Astrocyte of the cerebellum (primary cell): ENCODE measurements at regions not wholly inside any gene's neighbourhood (a gene's known extent, or its start where the extent isn't known, plus 50 kb on each side); places are given as distances from the start of the nearest gene placed in this dataset.

Experiments
- DNase-seq: peaks from one replicate; pipeline ENCODE4 v3.0.0-alpha.2; 2011; ENCODE audit warnings: low read depth
- H3K4me3 ChIP-seq: 2 replicates; pipeline ENCODE4 v1.5.1; 2011; ENCODE audit warnings: mild to moderate bottlenecking, low read depth, low read length, moderate library complexity
- in situ Hi-C: cut with HindIII; loops from 2 replicates; pipeline ENCODE4 v1.10.0; 2017; ENCODE audit warnings: low sequenced_read_pairs
- TF ChIP-seq, protein P1 (sequence below): IDR thresholded peaks from 2 replicates; pipeline ENCODE4 v1.5.1; 2012; ENCODE audit warnings: low read length, low read depth, moderate library complexity, mild to moderate bottlenecking; ENCODE audit errors: missing control alignments

DNA sequence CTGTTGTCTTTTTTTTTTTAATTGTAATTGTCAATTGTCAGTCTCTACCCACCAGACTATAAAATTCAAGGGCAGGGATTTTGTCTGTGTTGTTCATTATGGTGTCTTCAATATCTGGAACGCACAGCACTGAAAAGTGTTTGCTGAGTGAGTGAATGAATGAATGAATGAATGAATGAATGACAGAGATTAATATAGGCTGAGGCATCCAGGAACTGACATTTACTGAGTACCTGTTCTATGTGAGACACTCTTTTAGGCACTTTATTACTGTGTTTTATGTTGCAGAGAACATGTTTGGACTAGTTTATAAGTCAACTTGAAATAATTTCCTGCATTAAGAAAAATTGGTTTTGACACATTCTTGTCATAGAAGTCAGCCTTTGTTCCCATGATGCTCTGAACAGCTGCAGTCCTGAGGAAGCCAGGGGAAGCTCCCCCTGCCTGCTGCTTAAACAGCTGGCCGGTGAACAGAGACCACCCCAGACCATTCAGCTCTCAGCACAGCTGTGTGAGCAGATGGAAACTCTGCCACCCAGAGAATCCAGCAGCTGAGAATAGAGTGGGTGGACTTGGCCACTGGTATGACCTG is 160.7 kb upstream of the CCND2 start:
- H3K4me3 ChIP-seq, result no peak overlapping the region
- TF ChIP-seq, protein P1, sequence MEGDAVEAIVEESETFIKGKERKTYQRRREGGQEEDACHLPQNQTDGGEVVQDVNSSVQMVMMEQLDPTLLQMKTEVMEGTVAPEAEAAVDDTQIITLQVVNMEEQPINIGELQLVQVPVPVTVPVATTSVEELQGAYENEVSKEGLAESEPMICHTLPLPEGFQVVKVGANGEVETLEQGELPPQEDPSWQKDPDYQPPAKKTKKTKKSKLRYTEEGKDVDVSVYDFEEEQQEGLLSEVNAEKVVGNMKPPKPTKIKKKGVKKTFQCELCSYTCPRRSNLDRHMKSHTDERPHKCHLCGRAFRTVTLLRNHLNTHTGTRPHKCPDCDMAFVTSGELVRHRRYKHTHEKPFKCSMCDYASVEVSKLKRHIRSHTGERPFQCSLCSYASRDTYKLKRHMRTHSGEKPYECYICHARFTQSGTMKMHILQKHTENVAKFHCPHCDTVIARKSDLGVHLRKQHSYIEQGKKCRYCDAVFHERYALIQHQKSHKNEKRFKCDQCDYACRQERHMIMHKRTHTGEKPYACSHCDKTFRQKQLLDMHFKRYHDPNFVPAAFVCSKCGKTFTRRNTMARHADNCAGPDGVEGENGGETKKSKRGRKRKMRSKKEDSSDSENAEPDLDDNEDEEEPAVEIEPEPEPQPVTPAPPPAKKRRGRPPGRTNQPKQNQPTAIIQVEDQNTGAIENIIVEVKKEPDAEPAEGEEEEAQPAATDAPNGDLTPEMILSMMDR, result no peak
- in situ Hi-C loops, result no loop called here
- no peak for DNase-seq

- H3K4me3 ChIP-seq, result no peak overlapping the region
- no peak for DNase-seq
- in situ Hi-C loops, result no loop called here
- TF ChIP-seq, protein P1, result no peak
These were observed 161.3 kb upstream of the CCND2 start for GRCh38 chr12:4112290-4112689.

DNA sequence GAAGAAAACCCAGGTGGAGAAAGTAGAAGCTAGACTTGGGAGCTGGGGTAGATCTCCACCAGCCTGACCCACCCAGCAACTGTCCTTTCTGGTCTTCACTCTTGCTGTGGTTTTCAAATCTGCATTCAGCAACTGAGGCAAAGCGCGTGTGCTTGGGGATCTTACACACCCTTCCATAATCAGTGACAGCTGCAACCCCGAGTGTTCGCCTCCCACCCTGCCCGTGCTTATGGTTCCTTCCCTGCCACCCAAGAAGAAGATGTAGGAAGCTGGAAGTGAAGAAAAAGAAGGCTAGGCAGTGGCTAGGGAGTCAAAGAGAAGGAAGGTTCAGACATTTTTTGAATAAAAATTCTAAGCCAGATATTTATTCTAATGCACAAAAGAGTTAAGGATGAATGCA is 162.6 kb upstream of the CCND2 start:
- no peak overlapping the region for H3K4me3 ChIP-seq
- no peak for DNase-seq
- in situ Hi-C loops, result no loop called here
- TF ChIP-seq, protein P1, result no peak

GRCh38 chr12:4109826-4110225 is 163.7 kb upstream of the CCND2 start:
- TF ChIP-seq, protein P1, result no peak
- H3K4me3 ChIP-seq, result no peak overlapping the region
- no peak for DNase-seq
- in situ Hi-C loops, result no loop called here

- TF ChIP-seq, protein P1, result no peak
- in situ Hi-C loops, result no loop called here
- DNase-seq, result no peak
- H3K4me3 ChIP-seq, result no peak overlapping the region
These were observed 164.7 kb upstream of the CCND2 start for GRCh38 chr12:4108803-4109345.

DNA sequence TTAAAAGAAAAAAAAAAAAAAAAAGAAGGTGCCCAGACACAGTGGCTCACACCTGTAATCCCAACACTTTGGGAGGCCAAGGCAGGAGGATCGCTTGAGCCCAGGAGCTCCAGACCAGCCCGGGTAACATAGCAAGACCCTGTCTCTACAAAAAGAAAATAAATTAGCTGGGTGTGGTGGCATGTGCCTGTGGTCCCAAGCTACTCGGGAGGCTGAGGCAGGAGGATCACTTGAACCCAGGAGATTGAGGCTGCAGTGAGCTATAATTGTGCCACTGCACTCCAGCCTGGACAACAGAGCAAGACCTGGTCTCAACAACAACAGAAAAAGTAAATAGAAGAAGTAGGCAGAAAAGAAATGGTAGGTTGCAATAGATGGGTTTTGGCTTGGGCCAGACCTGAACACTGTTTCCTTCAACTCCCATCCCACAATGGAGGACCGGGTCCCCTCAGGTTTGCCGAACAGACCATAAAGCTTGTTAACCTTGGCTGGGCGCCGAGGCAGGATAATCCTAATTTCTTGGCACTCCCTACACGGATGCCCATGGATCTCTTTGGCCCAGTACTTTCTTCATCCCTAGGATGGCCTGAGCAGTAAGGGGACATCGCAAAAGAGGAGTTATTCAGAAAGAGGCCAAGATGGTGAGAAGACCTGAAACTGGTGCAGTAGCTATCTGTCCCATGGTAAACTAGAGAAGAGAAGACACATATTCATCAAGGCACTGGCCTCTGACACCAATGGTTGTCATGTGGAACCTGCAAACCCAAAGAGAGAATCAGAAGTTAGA is 165.5 kb upstream of the CCND2 start:
- no peak for DNase-seq
- H3K4me3 ChIP-seq, result no peak overlapping the region
- in situ Hi-C loops, result no loop called here
- TF ChIP-seq, protein P1, result no peak
